DND-41 (cell line): ENCODE measurements at regions not wholly inside any gene's neighbourhood (a gene's known extent, or its start where the extent isn't known, plus 50 kb on each side); places are given as distances from the start of the nearest gene placed in this dataset.

ENCODE experiments used
- EZH2 ChIP-seq: IDR thresholded peaks from 3 replicates; pipeline ENCODE4 v1.6.1; 2012; ENCODE audit warnings: borderline replicate concordance, low read depth, mild to moderate bottlenecking, moderate library complexity, low read length, inconsistent platforms; ENCODE audit not compliant: severe bottlenecking
- TF ChIP-seq, protein P1 (sequence below): IDR thresholded peaks from 2 replicates; pipeline ENCODE4 v1.5.1; 2012; ENCODE audit warnings: borderline replicate concordance, low read length, moderate library complexity, mild to moderate bottlenecking; ENCODE audit not compliant: poor library complexity, severe bottlenecking; ENCODE audit errors: extremely low read depth

- TF ChIP-seq, protein P1, sequence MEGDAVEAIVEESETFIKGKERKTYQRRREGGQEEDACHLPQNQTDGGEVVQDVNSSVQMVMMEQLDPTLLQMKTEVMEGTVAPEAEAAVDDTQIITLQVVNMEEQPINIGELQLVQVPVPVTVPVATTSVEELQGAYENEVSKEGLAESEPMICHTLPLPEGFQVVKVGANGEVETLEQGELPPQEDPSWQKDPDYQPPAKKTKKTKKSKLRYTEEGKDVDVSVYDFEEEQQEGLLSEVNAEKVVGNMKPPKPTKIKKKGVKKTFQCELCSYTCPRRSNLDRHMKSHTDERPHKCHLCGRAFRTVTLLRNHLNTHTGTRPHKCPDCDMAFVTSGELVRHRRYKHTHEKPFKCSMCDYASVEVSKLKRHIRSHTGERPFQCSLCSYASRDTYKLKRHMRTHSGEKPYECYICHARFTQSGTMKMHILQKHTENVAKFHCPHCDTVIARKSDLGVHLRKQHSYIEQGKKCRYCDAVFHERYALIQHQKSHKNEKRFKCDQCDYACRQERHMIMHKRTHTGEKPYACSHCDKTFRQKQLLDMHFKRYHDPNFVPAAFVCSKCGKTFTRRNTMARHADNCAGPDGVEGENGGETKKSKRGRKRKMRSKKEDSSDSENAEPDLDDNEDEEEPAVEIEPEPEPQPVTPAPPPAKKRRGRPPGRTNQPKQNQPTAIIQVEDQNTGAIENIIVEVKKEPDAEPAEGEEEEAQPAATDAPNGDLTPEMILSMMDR, result no peak
- no peak for TF ChIP-seq EZH2
Measured at GRCh38 chr2:156909983-156910382, 347.5 kb upstream of the GALNT5 start.
